Stimulated activated naive CD4-positive, alpha-beta T cell treated with Interleukin-2 at 50 U/mL for 16 hours (primary cell): ENCODE measurements at regions not wholly inside any gene's neighbourhood (a gene's known extent, or its start where the extent isn't known, plus 50 kb on each side); places are given as distances from the start of the nearest gene placed in this dataset.

Experiments
- DNase-seq: peaks from one replicate; lab custom pipeline; 2025; lab: John Stamatoyannopoulos, UW

DNA sequence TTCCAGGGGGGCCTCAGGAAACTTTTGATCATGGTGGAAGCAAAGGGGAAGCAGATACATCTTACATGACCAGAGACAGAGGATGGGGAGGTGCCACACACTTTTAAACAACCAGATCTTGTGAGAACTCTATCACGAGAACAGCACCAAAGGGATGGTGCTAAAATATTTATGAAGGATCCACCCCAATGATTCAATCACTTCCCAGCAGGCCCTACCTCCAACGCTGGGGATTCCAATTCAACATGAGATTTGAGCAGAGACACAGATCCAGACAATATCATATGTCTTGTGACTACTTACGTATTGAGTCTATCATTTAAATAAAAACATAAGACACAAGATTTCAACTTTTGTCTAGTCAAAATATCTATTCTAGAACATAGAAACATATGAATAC, 351.9 kb downstream of the EPM2A start:
- DNase-seq: no peak

- DNase-seq: no peak
These were observed 350.8 kb downstream of the EPM2A start for GRCh38 chr6:145384503-145384902.

DNA sequence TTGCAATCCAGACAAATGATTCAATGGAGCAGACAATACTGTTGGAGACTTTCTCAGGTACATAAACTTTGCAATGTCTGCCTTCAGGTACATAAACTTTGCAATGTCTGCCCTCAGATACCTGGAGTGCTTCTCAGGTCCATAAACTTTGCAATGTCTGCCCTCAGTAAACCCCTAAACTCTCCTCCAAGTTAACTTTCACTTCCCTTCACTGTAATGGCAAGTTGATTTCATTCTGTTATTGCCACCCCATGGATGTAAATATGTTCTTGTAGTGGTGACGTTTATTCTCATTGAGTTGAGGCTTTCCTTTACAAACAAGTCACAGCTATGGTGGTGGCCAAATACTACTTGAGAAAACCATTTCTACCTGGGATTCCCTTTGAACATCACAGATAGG, 338.8 kb downstream of the EPM2A start:
- no peak for DNase-seq

DNA sequence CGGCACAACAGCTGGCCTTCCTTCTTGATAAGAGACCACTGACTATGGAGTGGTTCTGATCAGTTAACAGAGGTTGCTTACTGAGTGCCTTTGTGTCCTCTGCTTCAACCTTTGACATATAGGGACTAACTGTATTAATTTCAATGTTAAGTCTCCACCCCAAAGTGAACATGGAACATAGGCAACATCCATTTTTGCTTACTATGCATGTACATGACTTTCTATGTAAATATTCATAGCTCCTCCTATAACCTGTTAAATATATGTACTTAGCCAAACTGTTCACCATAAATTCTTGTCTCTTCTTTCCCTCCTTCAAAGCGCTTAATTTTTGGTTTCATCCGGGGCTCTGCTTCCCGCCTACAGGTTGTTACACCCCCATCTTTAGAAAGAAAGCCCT, 334.8 kb downstream of the EPM2A start:
- no peak for DNase-seq

- DNase-seq: no peak
These were observed 330.2 kb downstream of the EPM2A start for GRCh38 chr6:145405006-145405551.

GRCh38 chr6:145406783-145407182, 328.5 kb downstream of the EPM2A start:
- no peak for DNase-seq

- DNase-seq: no peak
These were observed 319.7 kb downstream of the EPM2A start for GRCh38 chr6:145415616-145416015.

DNA sequence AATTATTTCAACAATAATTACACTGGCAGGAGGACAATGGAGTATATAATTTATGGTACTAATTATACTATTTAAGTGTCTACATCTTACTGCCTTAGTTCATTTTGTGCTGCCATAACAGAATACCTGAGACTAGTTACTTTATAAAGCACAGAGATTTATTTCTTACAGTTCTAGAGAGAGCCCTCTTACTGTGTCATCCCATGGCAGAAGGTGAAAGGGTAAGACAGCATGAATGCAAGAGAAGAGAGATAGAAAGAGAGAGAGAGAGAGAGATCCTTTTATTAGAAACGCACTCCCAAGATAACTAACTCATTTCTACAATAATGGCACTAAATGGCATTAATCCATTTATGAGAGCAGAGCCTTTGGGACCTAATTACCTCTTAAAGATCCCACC, 314.7 kb downstream of the EPM2A start:
- DNase-seq: no peak

- no peak for DNase-seq
These were observed 311.4 kb downstream of the EPM2A start for GRCh38 chr6:145423936-145424335.

GRCh38 chr6:145427232-145427631, 308.1 kb downstream of the EPM2A start:
- no peak for DNase-seq

DNA sequence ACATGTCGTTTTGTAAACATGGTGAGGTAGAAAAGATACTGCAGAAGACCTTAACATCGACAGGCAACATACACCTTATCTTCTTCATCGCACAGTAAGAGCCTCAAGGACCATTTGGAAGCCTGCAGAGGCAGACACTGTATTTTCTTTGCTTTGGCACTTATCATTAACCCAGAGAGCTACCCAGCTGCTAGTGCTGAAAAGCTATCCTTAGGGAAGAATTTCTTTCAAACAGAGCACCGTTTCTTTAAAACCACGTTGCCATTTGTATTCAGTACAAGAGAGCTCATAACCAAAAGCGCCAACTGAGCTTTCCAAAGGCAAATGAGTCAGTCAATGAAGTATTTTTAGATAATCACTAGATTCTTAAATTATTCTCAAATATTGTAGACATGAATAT, 306.6 kb downstream of the EPM2A start:
- DNase-seq: no peak

GRCh38 chr6:145442110-145442509, 293.2 kb downstream of the EPM2A start:
- no peak for DNase-seq

GRCh38 chr6:145445674-145446073, 289.6 kb downstream of the EPM2A start:
- DNase-seq: no peak

DNA sequence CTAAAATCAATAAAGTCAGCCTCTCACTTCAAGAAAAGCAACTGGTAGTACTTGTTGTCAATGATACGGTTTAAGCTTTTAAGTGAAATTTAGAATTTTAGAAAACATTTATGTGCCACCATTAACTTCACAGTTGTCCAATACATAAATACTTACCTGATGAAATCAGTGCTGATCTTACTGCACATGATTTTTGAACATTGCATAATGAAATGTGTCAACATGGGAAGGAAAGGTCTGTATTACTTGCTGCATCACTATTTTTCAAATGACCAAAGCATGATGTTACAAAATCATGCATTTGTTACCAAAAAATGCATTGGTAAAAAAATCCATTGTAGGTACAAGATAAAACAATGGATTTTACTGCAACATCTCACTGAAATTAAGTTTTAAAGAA, 284.3 kb downstream of the EPM2A start:
- no peak for DNase-seq

- no peak for DNase-seq
These were observed 281.9 kb downstream of the EPM2A start for GRCh38 chr6:145453376-145453775.

DNA sequence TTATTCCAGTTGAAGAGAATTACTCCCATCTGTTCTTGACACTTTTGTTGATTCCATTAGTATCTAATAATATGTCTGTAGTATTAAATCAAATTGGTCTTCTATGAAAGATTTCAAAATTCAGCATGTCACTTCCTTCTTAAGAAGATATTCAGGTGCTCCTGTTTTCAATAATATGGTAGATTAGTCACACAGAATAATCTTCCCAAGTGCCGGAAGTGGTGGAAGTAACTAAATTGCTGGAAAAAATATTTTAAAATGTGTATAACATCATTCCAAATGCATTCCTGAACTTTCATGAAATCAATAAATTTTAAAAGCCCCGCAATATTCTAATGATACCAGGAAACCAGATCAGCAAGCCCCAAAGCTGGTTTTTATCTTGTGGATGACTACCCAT, 281.3 kb downstream of the EPM2A start:
- DNase-seq: no peak

- no peak for DNase-seq
These were observed 277.8 kb downstream of the EPM2A start for GRCh38 chr6:145457556-145457955.

DNA sequence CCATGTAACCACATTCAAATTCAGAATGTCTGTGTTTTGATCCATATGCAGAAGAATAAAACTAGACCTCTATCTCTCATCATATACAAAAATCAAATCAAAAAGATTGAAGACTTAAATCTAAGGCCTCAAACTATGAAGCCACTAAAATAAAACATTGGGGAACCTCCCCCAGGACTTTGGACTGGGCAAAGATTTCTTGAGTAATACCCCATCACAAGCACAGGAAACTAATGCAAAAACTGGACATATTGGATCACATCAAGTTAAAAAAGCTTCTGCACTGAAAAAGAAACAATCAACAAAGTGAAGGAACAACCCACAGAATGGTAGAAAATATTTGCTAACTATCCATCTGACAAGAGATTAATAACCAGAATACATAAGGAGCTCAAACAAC, 266.8 kb downstream of the EPM2A start:
- DNase-seq: no peak

GRCh38 chr6:145469021-145469420, 266.3 kb downstream of the EPM2A start:
- DNase-seq: no peak

GRCh38 chr6:145475794-145476396, 259.4 kb downstream of the EPM2A start:
- DNase-seq: no peak

- DNase-seq: no peak
These were observed 255.3 kb downstream of the EPM2A start for GRCh38 chr6:145480024-145480423.

- no peak for DNase-seq
These were observed 251.9 kb downstream of the EPM2A start for GRCh38 chr6:145483191-145483996.

DNA sequence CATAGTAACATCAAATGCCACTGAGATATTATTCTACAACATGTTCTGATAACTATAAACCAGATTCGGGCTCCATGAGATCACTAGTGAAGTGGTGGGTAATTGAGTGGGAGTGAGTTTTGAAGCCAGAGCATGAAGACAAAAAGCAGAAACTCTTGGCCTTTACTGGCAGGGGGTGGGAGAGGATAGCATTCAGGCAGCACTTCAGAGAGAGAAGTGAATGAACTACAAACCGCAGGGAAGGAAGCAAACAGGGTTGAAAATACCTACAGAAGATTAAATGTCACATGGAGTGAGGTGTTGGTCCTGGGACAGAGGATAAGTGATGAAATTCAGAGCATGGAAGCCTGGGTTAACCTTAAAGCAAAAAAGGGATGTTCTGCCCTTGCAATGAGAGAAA, 250.0 kb downstream of the EPM2A start:
- DNase-seq: no peak

- no peak for DNase-seq
These were observed 249.0 kb downstream of the EPM2A start for GRCh38 chr6:145486306-145486705.
